T-cell (primary cell): ENCODE measurements at regions not wholly inside any gene's neighbourhood (a gene's known extent, or its start where the extent isn't known, plus 50 kb on each side); places are given as distances from the start of the nearest gene placed in this dataset.
"Not testable (repeated sequence)": the region's sequence is repeated elsewhere in the genome, so short reads cannot be mapped to it uniquely, and the experiment has no call there.

ENCODE experiments used
- ATAC-seq, 4 experiments: fragments of 200-7000 bp in 3 of 4; fragments of 150-1000 bp in 1 of 4; cut with Tn5 transposase; replicated peaks in 1 of 4; 1 replicate in 3 of 4; 2 replicates in 1 of 4; pipeline ENCODE4 v1.10.0; 2021; ENCODE audit warnings: moderate library complexity in 3 of 4, mild to moderate bottlenecking in 2 of 4, moderate number of reproducible peaks in 1 of 4
- CTCF ChIA-PET, 2 donors: fragments of 300-600 bp; sonication (Branson Sonifier 250); formaldehyde crosslinking; loops; one replicate each; lab custom pipeline; 2022; ENCODE audit warnings: antibody characterized with exemption in 2 of 2; lab: Charles Lee
- POLR2A ChIA-PET, 2 donors: fragments of 300-600 bp; sonication (Branson Sonifier 250); formaldehyde crosslinking; loops; one replicate each; lab custom pipeline; 2022; ENCODE audit warnings: antibody characterized with exemption in 2 of 2; lab: Charles Lee
- DNase-seq, 35 experiments: peaks; one replicate each; pipeline versions ENCODE4 v3.0.0 to v3.0.0-alpha.2; 2013 to 2023
- H3K27ac ChIP-seq: one replicate; pipeline ENCODE4 v1.5.1; 2013; ENCODE audit warnings: low read length
- H3K27me3 ChIP-seq, 2 experiments: replicated peaks in 1 of 2; 1 replicate in 1 of 2; 2 replicates in 1 of 2; pipeline versions ENCODE4 v1.6.1 to v1.7.0; 2013; ENCODE audit warnings: low read length in 1 of 2, mixed read lengths in 1 of 2; ENCODE audit not compliant: control insufficient read depth in 2 of 2, insufficient read depth in 2 of 2; ENCODE audit errors: extremely low read depth in 1 of 2
- H3K36me3 ChIP-seq, 2 donors: 1 replicate in 1 of 2; 2 replicates in 1 of 2; pipeline versions ENCODE4 v1.6.1 to v1.7.0; 2013; ENCODE audit warnings: low read length in 1 of 2; ENCODE audit not compliant: control insufficient read depth in 2 of 2, insufficient read depth in 1 of 2; ENCODE audit errors: extremely low read depth in 1 of 2
- H3K4me1 ChIP-seq, 2 experiments: 1 replicate in 1 of 2; 2 replicates in 1 of 2; pipeline versions ENCODE4 v1.6.1 to v1.7.0; 2013; ENCODE audit warnings: low read length in 2 of 2, mixed read lengths in 1 of 2; ENCODE audit not compliant: insufficient read depth in 2 of 2, control insufficient read depth in 1 of 2; ENCODE audit errors: extremely low read depth in 1 of 2
- H3K4me3 ChIP-seq, 2 donors: 1 replicate in 1 of 2; 2 replicates in 1 of 2; pipeline versions ENCODE4 v1.5.1 to v1.7.0; 2013; ENCODE audit warnings: mild to moderate bottlenecking in 2 of 2, low read length in 1 of 2, moderate library complexity in 1 of 2; ENCODE audit not compliant: control insufficient read depth in 1 of 2; ENCODE audit errors: extremely low read depth in 1 of 2
- H3K9me3 ChIP-seq: 2 replicates; pipeline ENCODE4 v1.7.0; 2013
- H3K27ac Mint-ChIP-seq, 2 donors: one replicate each; pipeline ENCODE4 v1.8.0; 2020 to 2021; ENCODE audit warnings: mild to moderate bottlenecking in 2 of 2, mixed read lengths in 2 of 2
- H3K27me3 Mint-ChIP-seq, 2 donors: one replicate each; pipeline ENCODE4 v1.8.0; 2021 to 2022; ENCODE audit warnings: mixed read lengths in 2 of 2
- H3K36me3 Mint-ChIP-seq: one replicate; pipeline ENCODE4 v1.8.0; 2021; ENCODE audit warnings: mixed read lengths
- H3K4me1 Mint-ChIP-seq, 3 donors: one replicate each; pipeline ENCODE4 v1.8.0; 2020 to 2022; ENCODE audit warnings: mixed read lengths in 3 of 3, mild to moderate bottlenecking in 1 of 3
- H3K4me3 Mint-ChIP-seq, 3 donors: one replicate each; pipeline ENCODE4 v1.8.0; 2020 to 2022; ENCODE audit warnings: mild to moderate bottlenecking in 3 of 3, mixed read lengths in 3 of 3, moderate library complexity in 3 of 3
- H3K9me3 Mint-ChIP-seq, 3 donors: one replicate each; pipeline ENCODE4 v1.8.0; 2020 to 2022; ENCODE audit warnings: mixed read lengths in 3 of 3
- WGBS: methylation state at CpG from one replicate; pipeline ENCODE4 v1.1.5; 2013; ENCODE audit warnings: missing lambda C conversion rate; ENCODE audit not compliant: insufficient coverage; 5-methylcytosine and 5-hydroxymethylcytosine counted together

GRCh38 chr4:97013711-97014110, 1129.6 kb downstream of the STPG2 start:
- H3K27me3 Mint-ChIP-seq, result no peaks in the 10 kb centered on the region
- H3K36me3 Mint-ChIP-seq, result no peaks in the 10 kb centered on the region
- H3K4me3 ChIP-seq, result no peak overlapping the region
- H3K4me1 Mint-ChIP-seq, result no peaks in the 10 kb centered on the region
- ChIA-PET POLR2A (no interaction called here), CTCF (no interaction called here)
- no CpG with 5 or more reads among the region's 2 CpGs for whole genome bisulfite sequencing
- no peak for ATAC-seq
- no peaks in the 10 kb centered on the region for H3K9me3 ChIP-seq
- H3K27ac Mint-ChIP-seq, result no peak overlapping the region
- peaks cover 0 to 8% (median 3%) of the 10 kb centered on the region in 3 donors for H3K9me3 Mint-ChIP-seq
- H3K27ac ChIP-seq, result no peak overlapping the region
- H3K4me1 ChIP-seq, result no peaks in the 10 kb centered on the region
- H3K27me3 ChIP-seq, result no peaks in the 10 kb centered on the region
- no peak overlapping the region for H3K4me3 Mint-ChIP-seq
- H3K36me3 ChIP-seq, result no peaks in the 10 kb centered on the region
- DNase-seq, result no peak

GRCh38 chr4:97015301-97015700, 1128.0 kb downstream of the STPG2 start:
- Histone ChIP-seq H3K36me3 (no peaks in the 10 kb centered on the region), H3K27ac (no peak overlapping the region), H3K27me3 (no peaks in the 10 kb centered on the region), H3K4me3 (no peak overlapping the region), H3K4me1 (no peaks in the 10 kb centered on the region), H3K9me3 (no peaks in the 10 kb centered on the region)
- H3K27me3 Mint-ChIP-seq, result no peaks in the 10 kb centered on the region
- ATAC-seq (no peak), DNase-seq (no peak)
- ChIA-PET CTCF (no interaction called here), POLR2A (no interaction called here)
- H3K36me3 Mint-ChIP-seq, result no peaks in the 10 kb centered on the region
- no peak overlapping the region for H3K4me3 Mint-ChIP-seq
- H3K27ac Mint-ChIP-seq, result no peak overlapping the region
- H3K9me3 Mint-ChIP-seq, result peaks cover 0 to 8% (median 4%) of the 10 kb centered on the region in 3 donors
- no CpG with 5 or more reads among the region's 1 CpG for WGBS
- H3K4me1 Mint-ChIP-seq, result no peaks in the 10 kb centered on the region

GRCh38 chr4:97016186-97016907, 1126.9 kb downstream of the STPG2 start:
- Histone ChIP-seq H3K4me3 (no peak overlapping the region), H3K27me3 (no peaks in the 10 kb centered on the region), H3K9me3 (no peaks in the 10 kb centered on the region), H3K36me3 (no peaks in the 10 kb centered on the region), H3K27ac (no peak overlapping the region), H3K4me1 (no peaks in the 10 kb centered on the region)
- Mint-ChIP-seq H3K4me3 (no peak overlapping the region), H3K9me3 (peaks cover 0 to 8% (median 5%) of the 10 kb centered on the region in 3 donors), H3K4me1 (no peaks in the 10 kb centered on the region), H3K36me3 (no peaks in the 10 kb centered on the region), H3K27me3 (no peaks in the 10 kb centered on the region), H3K27ac (no peak overlapping the region)
- DNase-seq (no peak), ATAC-seq (no peak)
- POLR2A ChIA-PET, result no interaction called here
- WGBS, result 20% methylated on average over 1 of the region's 5 CpGs
- CTCF ChIA-PET, result no interaction called here

GRCh38 chr4:97027728-97028410, 1115.4 kb downstream of the STPG2 start:
- no peaks in the 10 kb centered on the region for H3K27me3 Mint-ChIP-seq
- WGBS, result 60% methylated on average over 1 of the region's 2 CpGs
- no peak overlapping the region for H3K4me3 Mint-ChIP-seq
- Histone ChIP-seq H3K9me3 (no peaks in the 10 kb centered on the region), H3K4me3 (no peak overlapping the region), H3K27me3 (no peaks in the 10 kb centered on the region), H3K27ac (no peak overlapping the region), H3K36me3 (no peaks in the 10 kb centered on the region), H3K4me1 (no peaks in the 10 kb centered on the region)
- ChIA-PET CTCF (no interaction called here), POLR2A (no interaction called here)
- DNase-seq (no peak), ATAC-seq (no peak)
- H3K27ac Mint-ChIP-seq, result no peak overlapping the region
- no peaks in the 10 kb centered on the region for H3K36me3 Mint-ChIP-seq
- peaks cover 4 to 15% (median 14%) of the 10 kb centered on the region in 3 donors for H3K9me3 Mint-ChIP-seq
- H3K4me1 Mint-ChIP-seq, result no peaks in the 10 kb centered on the region

- no peak overlapping the region for H3K27ac ChIP-seq
- no peaks in the 10 kb centered on the region for H3K9me3 ChIP-seq
- H3K27me3 Mint-ChIP-seq, result no peaks in the 10 kb centered on the region
- H3K4me3 Mint-ChIP-seq, result no peak overlapping the region
- ATAC-seq, result no peak
- no peaks in the 10 kb centered on the region for H3K36me3 ChIP-seq
- no peaks in the 10 kb centered on the region for H3K4me1 Mint-ChIP-seq
- H3K4me1 ChIP-seq, result no peaks in the 10 kb centered on the region
- H3K9me3 Mint-ChIP-seq, result peaks cover 4 to 12% (median 6%) of the 10 kb centered on the region in 3 donors
- no CpG with 5 or more reads among the region's 2 CpGs for WGBS
- H3K36me3 Mint-ChIP-seq, result no peaks in the 10 kb centered on the region
- ChIA-PET CTCF (interaction anchor here in 1 of 2 donors (0.6 kb wide), 1 partner anchor 17 kb away, joined by 3 read pairs; no protein-coding TSS in a partner anchor), POLR2A (no interaction called here)
- no peak overlapping the region for H3K4me3 ChIP-seq
- DNase-seq, result no peak
- H3K27ac Mint-ChIP-seq, result no peak overlapping the region
- no peaks in the 10 kb centered on the region for H3K27me3 ChIP-seq
These were observed 1114.5 kb downstream of the STPG2 start for GRCh38 chr4:97028785-97029184.

GRCh38 chr4:97037411-97038145, 1105.7 kb downstream of the STPG2 start:
- H3K4me1 Mint-ChIP-seq, H3K4me1 ChIP-seq, H3K4me3 Mint-ChIP-seq, H3K36me3 Mint-ChIP-seq, ATAC-seq, H3K27me3 ChIP-seq, H3K36me3 ChIP-seq, POLR2A ChIA-PET, CTCF ChIA-PET, H3K9me3 ChIP-seq, H3K27me3 Mint-ChIP-seq, DNase-seq, H3K27ac Mint-ChIP-seq, H3K4me3 ChIP-seq, H3K27ac ChIP-seq: not testable (repeated sequence)
- WGBS, result 80% methylated on average over 9 of the region's 12 CpGs
- peaks cover 0 to 12% (median 3%) of the 10 kb centered on the region in 3 donors for H3K9me3 Mint-ChIP-seq
